Endodermal cell (in vitro differentiated cells): ENCODE measurements at regions not wholly inside any gene's neighbourhood (a gene's known extent, or its start where the extent isn't known, plus 50 kb on each side); places are given as distances from the start of the nearest gene placed in this dataset.
A peak's percentile ranks its signal among the peaks of the same experiment; 100 is the strongest.

Source experiments
- DNase-seq: peaks from one replicate; pipeline ENCODE4 v3.0.0-alpha.2; 2017
- H3K27ac ChIP-seq: 2 replicates; pipeline ENCODE4 v1.5.1; 2013; ENCODE audit warnings: mild to moderate bottlenecking, low read depth, low read length, moderate library complexity
- H3K27me3 ChIP-seq: 2 replicates; pipeline ENCODE4 v1.6.1; 2013; ENCODE audit warnings: mild to moderate bottlenecking, low read length, moderate library complexity; ENCODE audit not compliant: insufficient read depth, control insufficient read depth, poor library complexity, severe bottlenecking
- H3K36me3 ChIP-seq: 2 replicates; pipeline ENCODE4 v1.7.0; 2013; ENCODE audit warnings: mild to moderate bottlenecking, low read length, moderate library complexity; ENCODE audit not compliant: control insufficient read depth, insufficient read depth
- H3K4me1 ChIP-seq: one replicate; pipeline ENCODE4 v1.7.0; 2013; ENCODE audit warnings: low read length; ENCODE audit not compliant: control insufficient read depth, insufficient read depth
- H3K4me3 ChIP-seq: 2 replicates; pipeline ENCODE4 v1.5.1; 2013; ENCODE audit warnings: mild to moderate bottlenecking, low read length, moderate library complexity
- H3K9ac ChIP-seq: 2 replicates; pipeline ENCODE4 v1.6.1; 2013; ENCODE audit warnings: mild to moderate bottlenecking, low read length, moderate library complexity; ENCODE audit not compliant: poor library complexity, severe bottlenecking; ENCODE audit errors: extremely low read depth
- H3K9me3 ChIP-seq: 2 replicates; pipeline ENCODE4 v1.6.1; 2013; ENCODE audit warnings: mild to moderate bottlenecking, low read length, moderate library complexity; ENCODE audit not compliant: control insufficient read depth
- H3K27ac Mint-ChIP-seq: 2 replicates; pipeline ENCODE4 v1.8.0; 2020; ENCODE audit warnings: mixed read lengths
- H3K27me3 Mint-ChIP-seq: 2 replicates; pipeline ENCODE4 v1.8.0; 2021; ENCODE audit warnings: mild to moderate bottlenecking, mixed read lengths; ENCODE audit not compliant: insufficient read depth
- H3K36me3 Mint-ChIP-seq: 2 replicates; pipeline ENCODE4 v1.8.0; 2020; ENCODE audit warnings: low read depth, mixed read lengths
- H3K4me1 Mint-ChIP-seq: 2 replicates; pipeline ENCODE4 v1.8.0; 2020; ENCODE audit warnings: mixed read lengths
- H3K4me3 Mint-ChIP-seq: 2 replicates; pipeline ENCODE4 v1.8.0; 2020; ENCODE audit warnings: mild to moderate bottlenecking, moderate library complexity, mixed read lengths
- H3K9me3 Mint-ChIP-seq: 2 replicates; pipeline ENCODE4 v1.8.0; 2020; ENCODE audit warnings: mild to moderate bottlenecking, mixed read lengths
- CTCF ChIP-seq: fragments of 200-600 bp; sonication (generic); conservative IDR thresholded peaks from 2 replicates; pipeline ENCODE4 v1.5.0; 2021; ENCODE audit warnings: antibody characterized with exemption, mild to moderate bottlenecking
- WGBS, 2 experiments: methylation state at CpG; one replicate each; pipeline versions ENCODE4 v1.1.5 to v1.1.7; 2013; ENCODE audit warnings: missing lambda C conversion rate in 2 of 2, mixed read lengths in 1 of 2; ENCODE audit not compliant: insufficient coverage in 1 of 2, insufficient read length in 1 of 2; 5-methylcytosine and 5-hydroxymethylcytosine counted together

GRCh38 chr1:182261655-182262054 is 129.9 kb downstream of the GLUL start:
- Mint-ChIP-seq H3K27me3 (no peaks in the 10 kb centered on the region), H3K36me3 (no peaks in the 10 kb centered on the region), H3K4me3 (no peak overlapping the region), H3K27ac (no peak overlapping the region), H3K9me3 (no peaks in the 10 kb centered on the region), H3K4me1 (peaks cover 2% of the 10 kb centered on the region)
- H3K4me1 ChIP-seq: peaks cover 4% of the 10 kb centered on the region
- 74 to 86% methylated on average over 1 of the region's 1 CpG for WGBS, 2 experiments
- no peak for TF ChIP-seq CTCF
- no peaks in the 10 kb centered on the region for H3K27me3 ChIP-seq
- H3K9ac ChIP-seq: no peak overlapping the region
- H3K27ac ChIP-seq: no peak overlapping the region
- H3K36me3 ChIP-seq: no peaks in the 10 kb centered on the region
- H3K4me3 ChIP-seq: no peak overlapping the region
- no peak for DNase-seq
- H3K9me3 ChIP-seq: no peaks in the 10 kb centered on the region

GRCh38 chr1:182260516-182260915 is 131.1 kb downstream of the GLUL start:
- H3K9ac ChIP-seq: no peak overlapping the region
- Mint-ChIP-seq H3K9me3 (no peaks in the 10 kb centered on the region), H3K27ac (no peak overlapping the region), H3K4me1 (peaks cover 2% of the 10 kb centered on the region), H3K36me3 (no peaks in the 10 kb centered on the region), H3K27me3 (no peaks in the 10 kb centered on the region), H3K4me3 (no peak overlapping the region)
- TF ChIP-seq CTCF: peak; percentile 26
- DNase-seq: no peak
- H3K4me3 ChIP-seq: no peak overlapping the region
- no peaks in the 10 kb centered on the region for H3K36me3 ChIP-seq
- H3K9me3 ChIP-seq: no peaks in the 10 kb centered on the region
- no peaks in the 10 kb centered on the region for H3K27me3 ChIP-seq
- H3K27ac ChIP-seq: no peak overlapping the region
- 90 to 98% methylated on average over 4 of the region's 4 CpGs for WGBS, 2 experiments
- peaks cover 4% of the 10 kb centered on the region for H3K4me1 ChIP-seq

- Histone ChIP-seq H3K4me1 (peaks cover 4% of the 10 kb centered on the region), H3K27ac (no peak overlapping the region), H3K36me3 (no peaks in the 10 kb centered on the region), H3K27me3 (no peaks in the 10 kb centered on the region), H3K9me3 (no peaks in the 10 kb centered on the region), H3K9ac (no peak overlapping the region), H3K4me3 (no peak overlapping the region)
- Mint-ChIP-seq H3K27me3 (no peaks in the 10 kb centered on the region), H3K36me3 (no peaks in the 10 kb centered on the region), H3K4me1 (peaks cover 2% of the 10 kb centered on the region), H3K9me3 (no peaks in the 10 kb centered on the region), H3K4me3 (no peak overlapping the region), H3K27ac (no peak overlapping the region)
- no peak for DNase-seq
- TF ChIP-seq CTCF: no peak
- 92 to 93% methylated on average over 2 of the region's 2 CpGs for WGBS, 2 experiments
Observed at GRCh38 chr1:182259968-182260367, 131.6 kb downstream of the GLUL start.
